ENCODE measurements at regions not wholly inside any gene's neighbourhood (a gene's known extent, or its start where the extent isn't known, plus 50 kb on each side); places are given as distances from the start of the nearest gene placed in this dataset.

GRCh38 chr2:134148843-134149472 lies 104.9 kb upstream of the MGAT5 start (continued):
- TF ChIP-seq ZNF462 (CRISPR knock-in tag; IDR thresholded peaks at IDR 0.05), result no peak
- no peak for TF ChIP-seq ETS1 (IDR thresholded peaks at IDR 0.05)
- TF ChIP-seq CREB1 (CRISPR knock-in tag; IDR thresholded peaks at IDR 0.05; ENCODE audit: low read depth), result no peak

GRCh38 chr2:134149904-134150303 lies 104.0 kb upstream of the MGAT5 start:
- Histone ChIP-seq H3K4me1 (ENCODE audit: insufficient read depth) (peaks cover 13% of the 10 kb centered on the region), H3K79me2 (replicated peaks; ENCODE audit: insufficient read depth) (peaks cover 75% of the 10 kb centered on the region), H3K36me3 (ENCODE audit: insufficient read depth) (no peaks in the 10 kb centered on the region), H3F3A (replicated peaks; ENCODE audit: low read depth) (no peaks in the 10 kb centered on the region), H3K27me3 (ENCODE audit: insufficient read depth) (no peaks in the 10 kb centered on the region), H4K20me1 (replicated peaks; ENCODE audit: insufficient read depth) (no peaks in the 10 kb centered on the region), H3K27ac (ENCODE audit: low read depth) (no peak overlapping the region), H2AFZ (no peak overlapping the region), H3K4me2 (no peak overlapping the region), H3K9me2 (ENCODE audit: insufficient read depth) (no peaks in the 10 kb centered on the region), H3K4me3 (no peak overlapping the region)
- Mint-ChIP-seq H3K4me1 (peaks cover 48% of the 10 kb centered on the region), H3K9me3 (no peaks in the 10 kb centered on the region), H3K27me3 (ENCODE audit: insufficient read depth, low read depth, poor library complexity) (peaks cover 6% of the 10 kb centered on the region), H3K4me3 (no peak overlapping the region), H3K36me3 (ENCODE audit: low read depth) (peaks cover 13% of the 10 kb centered on the region), H3K27ac (no peak overlapping the region)
- DNase-seq (ENCODE audit: low spot score), result no peak
- no peak for ATAC-seq
- TF ChIP-seq CREB1 (CRISPR knock-in tag; IDR thresholded peaks at IDR 0.05; ENCODE audit: low read depth), result no peak
- no peak for TF ChIP-seq ZNF114 (CRISPR knock-in tag; IDR thresholded peaks at IDR 0.05)
- no peak for TF ChIP-seq NANOG (IDR thresholded peaks at IDR 0.05; ENCODE audit: borderline replicate concordance)
- TF ChIP-seq CTCF (conservative IDR thresholded peaks at IDR 0.05; ENCODE audit: low read depth in 2 of 2), result no peak
- no peak for TF ChIP-seq REST (IDR thresholded peaks at IDR 0.05; ENCODE audit: unreplicated experiment)
- TF ChIP-seq STAT1 (IDR thresholded peaks at IDR 0.05; ENCODE audit: unreplicated experiment), result no peak
- TF ChIP-seq EZH2 (IDR thresholded peaks at IDR 0.05; ENCODE audit: low read depth, unreplicated experiment), result no peak
- no peak for TF ChIP-seq ZNF331 (CRISPR knock-in tag; IDR thresholded peaks at IDR 0.05; ENCODE audit: low read depth)
- TF ChIP-seq EZH2phosphoT487 (IDR thresholded peaks at IDR 0.05; ENCODE audit: unreplicated experiment), result no peak
- TF ChIP-seq JUNB (IDR thresholded peaks at IDR 0.05; ENCODE audit: unreplicated experiment), result no peak

Data from GM23338 (cell line).